ENCODE measurements at regions not wholly inside any gene's neighbourhood (a gene's known extent, or its start where the extent isn't known, plus 50 kb on each side); places are given as distances from the start of the nearest gene placed in this dataset.

DNA sequence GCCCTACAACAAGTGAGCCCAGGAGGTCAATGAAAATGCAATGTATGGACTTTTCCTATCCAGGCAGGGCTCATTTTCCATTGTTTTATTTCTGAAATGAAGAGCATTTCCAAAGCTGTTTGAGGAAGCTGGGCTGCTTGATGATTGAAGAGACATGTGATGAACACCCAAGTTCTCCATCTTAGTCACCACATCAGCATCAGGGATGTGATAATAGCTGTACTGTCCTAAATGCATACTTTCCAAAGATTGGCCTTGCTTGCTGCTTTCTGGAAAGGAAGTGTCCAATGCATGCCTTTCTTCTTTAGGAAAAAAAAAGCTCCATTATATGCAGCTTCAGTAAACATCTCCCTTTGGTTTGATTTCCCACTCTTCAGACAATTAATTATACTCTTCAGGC lies 425.9 kb upstream of the RUNX1 start (continued):
- TF ChIP-seq, protein P1, sequence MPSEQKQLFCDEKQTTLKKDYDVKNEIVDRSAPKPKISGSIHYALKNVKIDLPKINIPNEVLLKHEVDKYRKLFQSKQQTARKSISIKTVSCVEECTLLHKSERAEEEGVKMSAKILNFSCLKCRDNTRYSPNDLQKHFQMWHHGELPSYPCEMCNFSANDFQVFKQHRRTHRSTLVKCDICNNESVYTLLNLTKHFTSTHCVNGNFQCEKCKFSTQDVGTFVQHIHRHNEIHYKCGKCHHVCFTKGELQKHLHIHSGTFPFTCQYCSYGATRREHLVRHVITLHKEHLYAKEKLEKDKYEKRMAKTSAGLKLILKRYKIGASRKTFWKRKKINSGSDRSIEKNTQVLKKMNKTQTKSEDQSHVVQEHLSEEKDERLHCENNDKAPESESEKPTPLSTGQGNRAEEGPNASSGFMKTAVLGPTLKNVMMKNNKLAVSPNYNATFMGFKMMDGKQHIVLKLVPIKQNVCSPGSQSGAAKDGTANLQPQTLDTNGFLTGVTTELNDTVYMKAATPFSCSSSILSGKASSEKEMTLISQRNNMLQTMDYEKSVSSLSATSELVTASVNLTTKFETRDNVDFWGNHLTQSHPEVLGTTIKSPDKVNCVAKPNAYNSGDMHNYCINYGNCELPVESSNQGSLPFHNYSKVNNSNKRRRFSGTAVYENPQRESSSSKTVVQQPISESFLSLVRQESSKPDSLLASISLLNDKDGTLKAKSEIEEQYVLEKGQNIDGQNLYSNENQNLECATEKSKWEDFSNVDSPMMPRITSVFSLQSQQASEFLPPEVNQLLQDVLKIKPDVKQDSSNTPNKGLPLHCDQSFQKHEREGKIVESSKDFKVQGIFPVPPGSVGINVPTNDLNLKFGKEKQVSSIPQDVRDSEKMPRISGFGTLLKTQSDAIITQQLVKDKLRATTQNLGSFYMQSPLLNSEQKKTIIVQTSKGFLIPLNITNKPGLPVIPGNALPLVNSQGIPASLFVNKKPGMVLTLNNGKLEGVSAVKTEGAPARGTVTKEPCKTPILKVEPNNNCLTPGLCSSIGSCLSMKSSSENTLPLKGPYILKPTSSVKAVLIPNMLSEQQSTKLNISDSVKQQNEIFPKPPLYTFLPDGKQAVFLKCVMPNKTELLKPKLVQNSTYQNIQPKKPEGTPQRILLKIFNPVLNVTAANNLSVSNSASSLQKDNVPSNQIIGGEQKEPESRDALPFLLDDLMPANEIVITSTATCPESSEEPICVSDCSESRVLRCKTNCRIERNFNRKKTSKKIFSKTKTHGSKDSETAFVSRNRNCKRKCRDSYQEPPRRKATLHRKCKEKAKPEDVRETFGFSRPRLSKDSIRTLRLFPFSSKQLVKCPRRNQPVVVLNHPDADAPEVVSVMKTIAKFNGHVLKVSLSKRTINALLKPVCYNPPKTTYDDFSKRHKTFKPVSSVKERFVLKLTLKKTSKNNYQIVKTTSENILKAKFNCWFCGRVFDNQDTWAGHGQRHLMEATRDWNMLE (tag by site-specific recombination; conservative IDR thresholded peaks at IDR 0.05; ENCODE audit: low read depth) = no peak

DNA sequence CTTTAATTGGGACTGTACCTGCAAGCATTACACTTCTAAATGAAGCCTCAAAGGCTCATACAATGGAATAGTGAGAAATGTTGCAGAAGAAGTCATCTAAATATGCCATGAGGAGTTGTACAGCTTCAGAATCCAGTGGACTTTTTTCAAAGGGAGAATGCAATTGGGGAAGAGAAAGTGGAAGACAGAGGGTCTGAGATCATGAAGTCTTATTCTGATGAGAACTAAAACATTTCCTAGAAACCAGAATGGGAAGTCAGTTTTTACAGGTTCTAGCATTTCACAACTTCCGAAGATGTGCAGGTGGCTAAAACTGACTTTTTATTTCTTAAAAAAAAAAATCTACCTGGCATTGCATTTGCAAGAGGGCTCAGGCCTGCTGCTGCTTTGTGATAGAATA lies 424.4 kb upstream of the RUNX1 start:
- Histone ChIP-seq H3K27ac (ENCODE audit: extremely low read depth, low read depth, low read length) (no peak overlapping the region), H3K9me3 (ENCODE audit: control insufficient read depth, insufficient read depth, low read depth, low read length) (no peaks in the 10 kb centered on the region), H3K36me3 (ENCODE audit: control insufficient read depth in 2 of 2, insufficient read depth in 1 of 2, low read length in 2 of 2) (no peaks in the 10 kb centered on the region), H3K4me3 (ENCODE audit: low read depth, low read length) (no peak overlapping the region), H3K4me1 (ENCODE audit: control insufficient read depth, insufficient read depth, low read length) (no peaks in the 10 kb centered on the region)
- no peak for TF ChIP-seq KLF1 (tag by site-specific recombination; IDR thresholded peaks at IDR 0.05)
- TF ChIP-seq ZNF157 (tag by site-specific recombination; IDR thresholded peaks at IDR 0.05) = no peak
- ChIA-PET POLR2A (no interaction called here), CTCF (interaction anchor here (0.7 to 1.0 kb wide), 3 partner anchors 90 to 366 kb away, joined by 3 to 4 read pairs (median 4); no protein-coding TSS in a partner anchor)

DNA sequence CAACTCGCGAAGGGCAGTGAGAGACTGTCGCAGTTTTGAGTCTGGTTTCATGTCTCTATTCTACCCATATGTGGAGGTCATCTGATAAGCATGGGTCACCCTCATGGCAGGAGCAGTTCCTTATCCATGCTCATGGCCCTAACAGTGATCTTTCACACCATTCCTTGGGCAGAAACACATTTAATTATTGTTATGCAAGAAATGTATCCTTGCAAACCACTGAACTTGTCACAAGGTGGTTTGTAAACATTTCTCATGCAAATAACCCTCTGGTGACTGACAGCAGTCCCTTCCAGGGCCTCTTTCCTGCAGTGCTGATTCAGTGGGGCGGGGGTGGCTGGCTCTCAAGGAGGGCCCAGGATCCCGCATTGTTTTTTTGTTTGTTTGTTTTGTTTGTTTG lies 421.4 kb upstream of the RUNX1 start:
- H3K27ac ChIP-seq (ENCODE audit: extremely low read depth, low read depth, low read length) = no peak overlapping the region
- H3K4me1 ChIP-seq (ENCODE audit: control insufficient read depth, insufficient read depth, low read length) = no peaks in the 10 kb centered on the region
- H3K4me3 ChIP-seq (ENCODE audit: low read depth, low read length) = no peak overlapping the region
- no peaks in the 10 kb centered on the region for H3K9me3 ChIP-seq (ENCODE audit: control insufficient read depth, insufficient read depth, low read depth, low read length)
- no peak for TF ChIP-seq SCRT1 (tag by site-specific recombination; IDR thresholded peaks at IDR 0.05; ENCODE audit: borderline replicate concordance)
- no peak for TF ChIP-seq SALL2 (tag by site-specific recombination; IDR thresholded peaks at IDR 0.05; ENCODE audit: borderline replicate concordance)
- no peak for TF ChIP-seq ZNF302 (tag by site-specific recombination; IDR thresholded peaks at IDR 0.05; ENCODE audit: low read depth)
- no peak for TF ChIP-seq ZNF654 (tag by site-specific recombination; IDR thresholded peaks at IDR 0.05; ENCODE audit: low read depth)
- TF ChIP-seq, protein P2, sequence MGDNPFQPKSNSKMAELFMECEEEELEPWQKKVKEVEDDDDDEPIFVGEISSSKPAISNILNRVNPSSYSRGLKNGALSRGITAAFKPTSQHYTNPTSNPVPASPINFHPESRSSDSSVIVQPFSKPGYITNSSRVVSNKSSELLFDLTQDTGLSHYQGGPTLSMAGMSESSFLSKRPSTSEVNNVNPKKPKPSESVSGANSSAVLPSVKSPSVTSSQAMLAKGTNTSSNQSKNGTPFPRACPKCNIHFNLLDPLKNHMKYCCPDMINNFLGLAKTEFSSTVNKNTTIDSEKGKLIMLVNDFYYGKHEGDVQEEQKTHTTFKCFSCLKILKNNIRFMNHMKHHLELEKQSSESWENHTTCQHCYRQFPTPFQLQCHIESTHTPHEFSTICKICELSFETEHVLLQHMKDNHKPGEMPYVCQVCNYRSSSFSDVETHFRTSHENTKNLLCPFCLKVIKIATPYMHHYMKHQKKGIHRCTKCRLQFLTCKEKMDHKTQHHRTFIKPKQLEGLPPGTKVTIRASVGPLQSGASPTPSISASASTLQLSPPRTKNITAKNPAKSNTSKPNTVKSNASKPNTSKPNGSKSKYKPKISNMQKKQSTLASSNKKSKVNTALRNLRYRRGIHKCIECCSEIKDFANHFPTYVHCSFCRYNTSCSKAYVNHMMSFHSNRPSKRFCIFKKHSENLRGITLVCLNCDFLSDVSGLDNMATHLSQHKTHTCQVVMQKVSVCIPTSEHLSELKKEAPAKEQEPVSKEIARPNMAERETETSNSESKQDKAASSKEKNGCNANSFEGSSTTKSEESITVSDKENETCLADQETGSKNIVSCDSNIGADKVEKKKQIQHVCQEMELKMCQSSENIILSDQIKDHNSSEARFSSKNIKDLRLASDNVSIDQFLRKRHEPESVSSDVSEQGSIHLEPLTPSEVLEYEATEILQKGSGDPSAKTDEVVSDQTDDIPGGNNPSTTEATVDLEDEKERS (tag by site-specific recombination; IDR thresholded peaks at IDR 0.05) = no peak
- no peak for TF ChIP-seq ZFHX2 (tag by site-specific recombination; conservative IDR thresholded peaks at IDR 0.05)
- no peak for TF ChIP-seq ZNF555 (tag by site-specific recombination; conservative IDR thresholded peaks at IDR 0.05)
- ChIA-PET POLR2A (no interaction called here), CTCF (no interaction called here)
- H3K36me3 ChIP-seq (ENCODE audit: control insufficient read depth in 2 of 2, insufficient read depth in 1 of 2, low read length in 2 of 2) = no peaks in the 10 kb centered on the region

DNA sequence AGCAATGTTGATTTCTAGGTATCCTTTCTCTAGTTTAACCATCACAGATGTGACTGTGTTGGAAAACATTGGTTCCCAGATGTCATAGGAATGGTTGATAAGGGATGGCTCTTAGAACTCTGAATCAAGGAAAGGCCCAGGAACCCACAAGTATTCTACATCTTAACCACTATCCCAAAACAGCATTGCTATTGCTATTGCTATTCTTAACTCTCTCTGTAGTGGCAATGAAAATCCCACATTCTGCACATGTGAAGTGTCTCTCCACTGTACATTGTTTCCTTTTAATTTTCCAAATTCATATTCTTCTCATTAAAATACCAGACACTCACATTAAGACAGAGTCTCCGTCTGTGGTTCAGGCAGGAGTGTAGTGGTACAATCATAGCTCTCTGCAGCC lies 420.4 kb upstream of the RUNX1 start:
- H3K9me3 ChIP-seq (ENCODE audit: control insufficient read depth, insufficient read depth, low read depth, low read length) = no peaks in the 10 kb centered on the region
- H3K4me1 ChIP-seq (ENCODE audit: control insufficient read depth, insufficient read depth, low read length) = no peaks in the 10 kb centered on the region
- POLR2A ChIA-PET = no interaction called here
- CTCF ChIA-PET = interaction anchor here (1.1 kb wide), 1 partner anchor 370 kb away, joined by 3 read pairs; no protein-coding TSS in a partner anchor
- TF ChIP-seq MEIS1 (CRISPR knock-in tag; IDR thresholded peaks at IDR 0.05; ENCODE audit: borderline replicate concordance) (no peak), GLIS2 (tag by site-specific recombination; IDR thresholded peaks at IDR 0.05) (no peak), ZNF155 (tag by site-specific recombination; IDR thresholded peaks at IDR 0.05) (no peak), ZNF391 (tag by site-specific recombination; IDR thresholded peaks at IDR 0.05; ENCODE audit: borderline replicate concordance, low read depth) (no peak), BCL11B (tag by site-specific recombination; IDR thresholded peaks at IDR 0.05; ENCODE audit: low read depth) (no peak), ZNF48 (tag by site-specific recombination; IDR thresholded peaks at IDR 0.05) (no peak), ZFP37 (tag by site-specific recombination; IDR thresholded peaks at IDR 0.05) (no peak), SETDB1 (IDR thresholded peaks at IDR 0.05; ENCODE audit: insufficient read length, low read length) (no peak)
- TF ChIP-seq, protein P3, sequence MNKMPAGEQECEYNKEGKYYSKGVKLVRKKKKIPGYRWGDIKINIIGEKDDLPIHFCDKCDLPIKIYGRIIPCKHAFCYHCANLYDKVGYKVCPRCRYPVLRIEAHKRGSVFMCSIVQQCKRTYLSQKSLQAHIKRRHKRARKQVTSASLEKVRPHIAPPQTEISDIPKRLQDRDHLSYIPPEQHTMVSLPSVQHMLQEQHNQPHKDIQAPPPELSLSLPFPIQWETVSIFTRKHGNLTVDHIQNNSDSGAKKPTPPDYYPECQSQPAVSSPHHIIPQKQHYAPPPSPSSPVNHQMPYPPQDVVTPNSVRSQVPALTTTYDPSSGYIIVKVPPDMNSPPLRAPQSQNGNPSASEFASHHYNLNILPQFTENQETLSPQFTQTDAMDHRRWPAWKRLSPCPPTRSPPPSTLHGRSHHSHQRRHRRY (tag by site-specific recombination; IDR thresholded peaks at IDR 0.05) = no peak
- no peak overlapping the region for H3K4me3 ChIP-seq (ENCODE audit: low read depth, low read length)
- H3K36me3 ChIP-seq (ENCODE audit: control insufficient read depth in 2 of 2, insufficient read depth in 1 of 2, low read length in 2 of 2) = no peaks in the 10 kb centered on the region
- no peak overlapping the region for H3K27ac ChIP-seq (ENCODE audit: extremely low read depth, low read depth, low read length)

Data from HEK293 (cell line).